Tibial nerve (tissue), 4 donors: ENCODE measurements at regions not wholly inside any gene's neighbourhood (a gene's known extent, or its start where the extent isn't known, plus 50 kb on each side); places are given as distances from the start of the nearest gene placed in this dataset.
"Not testable (repeated sequence)": the region's sequence is repeated elsewhere in the genome, so short reads cannot be mapped to it uniquely, and the experiment has no call there.

ENCODE experiments used
- CTCF ChIP-seq, 5 experiments: fragments of 200-600 bp in 3 of 5; fragments of 450-650 bp in 2 of 5; sonication (generic) in 3 of 5; IDR thresholded peaks; one replicate each; pipeline ENCODE4 v1.5.1; 2016 to 2019; ENCODE audit warnings: antibody characterized with exemption in 5 of 5, mild to moderate bottlenecking in 3 of 5, moderate library complexity in 2 of 5
- EP300 ChIP-seq, 2 donors: sonication (generic); formaldehyde crosslinking; IDR thresholded peaks; one replicate each; pipeline ENCODE4 v1.6.1; 2017; ENCODE audit warnings: antibody characterized with exemption in 2 of 2, mild to moderate bottlenecking in 1 of 2
- POLR2A ChIP-seq, 2 donors: fragments of 450-650 bp; IDR thresholded peaks; one replicate each; pipeline ENCODE4 v1.6.1; 2017; ENCODE audit warnings: antibody characterized with exemption in 2 of 2, mild to moderate bottlenecking in 2 of 2, moderate library complexity in 2 of 2

- TF ChIP-seq CTCF, EP300, POLR2A (IDR thresholded peaks at IDR 0.05): not testable (repeated sequence)
Measured at GRCh38 chr7:51540906-51541305, 224.3 kb upstream of the COBL start.
